ENCODE measurements at regions not wholly inside any gene's neighbourhood (a gene's known extent, or its start where the extent isn't known, plus 50 kb on each side); places are given as distances from the start of the nearest gene placed in this dataset.
"Not testable (repeated sequence)": the region's sequence is repeated elsewhere in the genome, so short reads cannot be mapped to it uniquely, and the experiment has no call there.

GRCh38 chr3:74921676-74922075, 307.2 kb upstream of the CNTN3 start:
- no peak for DNase-seq (ENCODE audit: low read depth, low spot score)

DNA sequence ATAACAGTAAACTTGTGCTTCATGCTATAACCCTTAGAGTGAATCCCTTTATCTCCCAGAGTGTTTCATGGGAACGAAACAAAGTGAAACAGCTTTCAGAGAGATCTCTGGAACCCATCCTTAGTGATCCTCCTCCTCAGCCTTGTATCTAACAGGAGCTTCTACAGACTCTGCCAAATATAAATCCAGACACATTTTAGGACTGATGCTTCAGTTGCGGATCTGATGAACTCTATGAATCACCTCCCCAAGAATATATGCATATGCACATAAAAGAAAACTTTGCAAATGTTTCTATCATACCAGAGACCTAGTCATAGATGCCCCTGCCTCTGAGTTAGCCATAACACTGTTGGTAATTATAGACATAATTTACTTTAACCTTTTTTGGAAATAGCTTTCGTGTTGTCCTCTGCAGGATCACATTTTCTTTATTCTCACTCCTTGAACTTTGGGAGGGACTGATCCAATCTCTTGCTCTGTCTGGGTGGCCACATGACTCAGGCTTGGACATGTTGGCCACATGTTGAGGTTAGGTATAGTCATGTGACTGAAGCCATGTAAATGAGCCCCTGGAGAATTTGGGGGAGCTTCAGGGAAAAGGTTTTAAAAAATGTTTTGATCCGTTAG, 306.4 kb upstream of the CNTN3 start:
- DNase-seq (ENCODE audit: low read depth, low spot score): no peak

DNA sequence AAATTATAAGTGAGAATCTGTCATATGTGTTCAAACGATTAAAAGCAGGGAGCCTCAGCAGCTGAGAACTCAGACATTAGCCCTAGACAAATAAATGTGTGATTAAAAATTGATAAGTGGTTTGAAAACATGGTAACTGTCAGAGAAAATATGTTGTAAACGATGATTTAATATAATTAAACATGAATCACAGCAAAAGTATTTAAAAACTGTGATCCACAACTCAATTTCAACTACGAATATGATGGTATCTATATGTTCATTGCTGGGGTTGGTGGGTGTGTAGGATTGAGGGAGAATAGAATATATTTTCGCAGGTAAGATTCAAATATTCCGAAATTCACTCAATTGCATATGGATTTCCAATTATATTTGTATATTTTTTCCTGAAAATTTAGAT, 302.2 kb upstream of the CNTN3 start:
- no peak for DNase-seq (ENCODE audit: low read depth, low spot score)

DNA sequence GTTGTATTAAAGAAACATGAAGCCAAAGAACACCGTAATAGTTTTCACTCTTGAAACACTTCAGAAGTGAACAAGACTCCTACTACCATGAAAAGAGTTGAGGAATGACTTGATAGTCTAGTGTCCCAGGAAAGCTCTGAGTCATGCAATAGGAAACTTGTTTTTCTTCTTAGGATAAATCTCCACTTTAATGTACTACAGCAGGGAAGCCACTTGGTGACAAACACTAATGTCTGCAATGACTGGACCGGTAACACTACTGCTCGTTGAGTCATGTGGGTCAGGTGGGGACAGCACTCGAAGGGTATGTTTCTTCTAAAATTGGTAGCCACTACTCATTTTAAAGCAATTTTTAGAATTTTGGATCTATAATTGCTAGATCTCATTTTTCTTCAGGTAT, 291.7 kb upstream of the CNTN3 start:
- no peak for DNase-seq (ENCODE audit: low read depth, low spot score)

- no peak for DNase-seq (ENCODE audit: low read depth, low spot score)
Measured at GRCh38 chr3:74905478-74905877, 291.0 kb upstream of the CNTN3 start.

DNA sequence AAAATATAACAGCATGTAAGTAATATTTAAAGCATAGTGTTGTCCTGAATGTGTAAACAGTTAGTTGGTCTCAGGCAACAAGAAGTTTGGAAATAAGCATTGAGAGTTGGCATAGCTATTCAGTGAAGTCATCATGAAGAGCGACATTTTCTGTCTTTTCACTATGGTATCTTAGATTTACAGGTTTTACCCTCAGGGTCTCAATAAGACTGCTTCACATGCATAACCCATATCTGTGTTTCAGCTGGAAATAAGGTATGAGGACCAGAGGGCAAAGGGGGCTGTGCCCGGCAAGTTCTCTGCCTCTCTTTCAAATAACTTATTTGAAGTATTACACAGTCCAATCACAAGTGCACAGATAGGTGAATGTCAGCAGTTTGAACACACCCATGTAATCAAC, 290.2 kb upstream of the CNTN3 start:
- DNase-seq (ENCODE audit: low read depth, low spot score): no peak

DNA sequence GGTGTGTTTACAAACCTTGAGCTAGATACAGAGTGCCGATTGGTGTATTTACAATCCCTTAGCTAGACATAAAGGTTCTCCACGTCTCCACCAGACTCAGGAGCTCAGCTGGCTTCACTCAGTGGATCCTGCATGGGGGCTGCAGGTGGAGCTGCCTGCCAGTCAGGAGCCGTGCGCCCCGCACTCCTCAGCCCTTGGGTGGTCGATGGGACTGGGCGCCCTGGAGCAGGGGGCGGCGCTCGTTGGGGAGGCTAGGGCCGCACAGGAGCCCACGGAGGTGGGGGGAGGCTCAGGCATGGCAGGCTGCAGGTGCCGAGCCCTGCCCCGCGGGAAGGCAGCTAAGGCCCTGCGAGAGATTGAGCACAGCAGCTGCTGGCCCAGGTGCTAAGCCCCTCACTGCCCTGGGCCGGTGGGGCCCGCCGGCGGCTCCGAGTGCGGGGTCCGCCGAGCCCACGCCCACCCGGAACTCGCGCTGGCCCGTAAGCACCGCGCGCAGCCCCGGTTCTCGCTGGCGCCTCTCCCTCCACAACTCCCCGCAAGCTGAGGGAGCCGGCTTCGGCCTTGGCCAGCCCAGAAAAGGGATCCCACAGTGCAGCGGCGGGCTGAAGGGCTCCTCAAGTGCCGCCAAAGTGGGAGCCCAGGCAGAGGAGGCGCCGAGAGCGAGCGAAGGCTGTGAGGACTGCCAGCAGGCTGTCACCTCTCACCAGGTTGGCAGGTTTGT, 285.5 kb upstream of the CNTN3 start:
- DNase-seq (ENCODE audit: low read depth, low spot score): not testable (repeated sequence)

- no peak for DNase-seq (ENCODE audit: low read depth, low spot score)
Measured at GRCh38 chr3:74897006-74897405, 282.5 kb upstream of the CNTN3 start.

DNA sequence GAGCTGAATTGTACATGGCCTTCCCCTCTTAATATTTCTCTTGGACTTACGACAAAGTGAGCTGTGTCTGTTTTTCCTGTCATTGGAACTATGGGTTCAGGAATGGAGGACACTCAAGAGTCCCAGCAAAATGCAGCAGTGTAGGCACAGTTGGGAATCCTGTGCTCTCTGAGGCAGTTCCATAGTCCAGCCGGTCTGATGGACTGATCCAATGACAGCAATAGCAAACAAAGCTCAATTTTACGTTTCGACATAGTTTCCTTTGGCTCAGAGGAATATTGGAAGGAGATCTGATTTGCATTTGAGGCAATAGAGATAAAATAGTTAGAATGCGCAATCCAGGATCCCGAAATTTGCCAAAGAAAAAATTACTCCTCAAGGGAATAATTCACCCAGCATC, 276.9 kb upstream of the CNTN3 start:
- DNase-seq (ENCODE audit: low read depth, low spot score): no peak

GRCh38 chr3:74883690-74884089, 269.2 kb upstream of the CNTN3 start:
- peak; percentile 7 for DNase-seq (ENCODE audit: low read depth, low spot score)

- no peak for DNase-seq (ENCODE audit: low read depth, low spot score)
Measured at GRCh38 chr3:74883222-74883621, 268.8 kb upstream of the CNTN3 start.

- no peak for DNase-seq (ENCODE audit: low read depth, low spot score)
Measured at GRCh38 chr3:74880237-74880636, 265.8 kb upstream of the CNTN3 start.

DNA sequence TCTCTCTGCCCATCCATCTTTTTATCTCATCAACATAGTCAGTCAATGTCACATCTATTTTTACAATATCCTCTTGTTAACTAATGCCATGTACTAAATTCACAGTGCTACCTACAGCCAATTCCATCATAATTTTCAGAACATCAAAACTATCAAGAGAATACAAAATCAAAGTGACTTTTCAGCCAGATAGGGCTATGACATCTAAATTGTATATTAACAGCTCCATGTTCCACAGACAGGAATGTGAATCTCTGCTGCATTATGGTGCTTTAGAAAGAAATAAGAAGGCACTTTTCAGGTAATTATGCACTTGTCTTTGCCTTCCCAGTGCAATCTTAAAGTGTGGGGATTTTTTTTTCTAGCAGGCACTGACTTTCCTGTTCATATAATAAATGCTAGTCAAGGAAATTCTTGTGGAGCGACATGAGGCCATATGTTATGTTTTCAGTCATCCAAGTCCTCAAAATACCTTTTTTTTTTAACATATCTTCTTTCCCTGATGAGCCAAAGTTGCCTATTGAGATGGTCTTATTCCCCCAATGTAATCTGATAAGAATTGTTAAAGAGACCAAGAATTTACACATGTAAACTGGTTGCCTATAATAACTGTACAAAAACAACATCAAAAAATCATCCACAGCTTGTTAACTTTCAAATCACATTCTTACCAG, 252.0 kb upstream of the CNTN3 start:
- no peak for DNase-seq (ENCODE audit: low read depth, low spot score)

GRCh38 chr3:74862476-74862875, 248.0 kb upstream of the CNTN3 start:
- peak; percentile 1 for DNase-seq (ENCODE audit: low read depth, low spot score)

DNA sequence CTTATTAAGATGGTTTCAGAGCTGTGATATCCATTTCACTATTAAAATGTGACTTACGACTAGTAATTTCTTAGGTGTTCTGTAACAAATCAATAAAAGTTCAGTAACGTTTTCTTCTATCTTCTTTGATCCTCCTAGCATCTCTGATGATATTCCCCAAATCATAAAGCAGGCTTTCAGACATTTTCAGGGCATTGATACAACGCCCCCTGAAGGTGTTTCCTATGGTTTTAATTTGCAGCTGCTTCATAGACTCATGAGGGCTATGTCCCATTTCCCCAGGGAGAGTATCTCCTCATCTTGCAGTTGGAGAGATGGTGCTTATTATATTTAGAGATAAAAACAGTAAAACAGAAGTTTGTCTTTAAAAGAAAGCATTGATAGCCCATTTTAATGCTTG, 246.8 kb upstream of the CNTN3 start:
- DNase-seq (ENCODE audit: low read depth, low spot score): no peak

- DNase-seq (ENCODE audit: low read depth, low spot score): no peak
Measured at GRCh38 chr3:74858086-74858485, 243.6 kb upstream of the CNTN3 start.

DNA sequence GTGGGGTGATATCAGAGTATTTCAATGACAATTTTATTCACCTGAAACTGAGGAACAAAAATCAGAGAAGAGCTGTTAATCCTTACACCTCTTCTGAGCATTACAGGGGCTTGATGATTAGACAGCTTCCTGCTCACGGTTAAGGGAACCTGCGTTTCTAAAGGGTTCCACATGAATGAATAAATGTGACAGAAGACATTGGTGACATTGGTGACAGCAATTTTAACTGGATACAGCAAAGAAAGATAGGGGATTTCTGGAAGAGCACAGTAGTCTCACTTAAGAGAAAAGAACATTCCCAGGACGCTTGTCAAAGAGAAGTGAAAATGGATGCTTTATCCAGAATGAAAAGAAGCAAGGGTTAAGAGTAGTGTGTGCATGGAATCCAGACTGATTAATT, 235.9 kb upstream of the CNTN3 start:
- DNase-seq (ENCODE audit: low read depth, low spot score): no peak

DNA sequence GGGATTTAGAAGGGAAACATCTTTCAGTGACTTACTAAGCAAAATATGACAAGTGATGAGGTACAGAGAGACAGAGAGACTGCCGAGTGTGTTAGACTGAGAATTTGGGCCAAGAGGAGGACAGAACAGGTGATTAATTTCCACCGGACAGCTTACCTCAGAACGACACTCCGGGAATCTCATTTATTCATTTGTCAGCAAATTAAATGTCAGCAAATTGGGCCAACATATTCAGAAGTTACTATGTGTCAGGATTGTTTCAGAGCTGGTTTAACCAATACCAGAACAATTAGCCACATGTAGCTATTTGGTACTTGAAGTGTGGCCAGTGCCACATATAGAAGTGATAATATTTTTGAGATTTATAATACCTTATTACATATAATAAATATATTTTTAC, 232.6 kb upstream of the CNTN3 start:
- no peak for DNase-seq (ENCODE audit: low read depth, low spot score)

- peak; percentile 1 for DNase-seq (ENCODE audit: low read depth, low spot score)
Measured at GRCh38 chr3:74845081-74845480, 230.6 kb upstream of the CNTN3 start.

- DNase-seq (ENCODE audit: low read depth, low spot score): no peak
Measured at GRCh38 chr3:74844428-74844827, 230.0 kb upstream of the CNTN3 start.

- DNase-seq (ENCODE audit: low read depth, low spot score): no peak
Measured at GRCh38 chr3:74842649-74843048, 228.2 kb upstream of the CNTN3 start.

DNA sequence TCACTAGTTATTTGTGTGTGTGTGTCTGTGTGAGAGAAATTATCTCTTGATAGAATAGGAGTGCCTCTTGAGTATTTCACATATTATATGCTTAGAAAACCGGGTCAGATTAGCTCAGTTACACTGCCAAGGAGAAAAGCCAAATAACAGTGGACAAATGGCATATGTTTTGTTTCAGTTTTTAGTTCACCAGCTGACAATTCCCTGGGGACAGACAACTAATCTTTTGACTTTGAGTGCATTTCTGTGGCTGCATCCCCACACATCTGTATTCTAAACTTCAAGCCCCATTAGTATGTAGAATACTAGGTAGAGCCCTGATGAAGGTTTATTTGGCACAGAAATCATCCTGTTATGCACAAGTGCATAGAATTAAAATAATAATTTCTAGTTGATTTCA, 227.7 kb upstream of the CNTN3 start:
- no peak for DNase-seq (ENCODE audit: low read depth, low spot score)

DNA sequence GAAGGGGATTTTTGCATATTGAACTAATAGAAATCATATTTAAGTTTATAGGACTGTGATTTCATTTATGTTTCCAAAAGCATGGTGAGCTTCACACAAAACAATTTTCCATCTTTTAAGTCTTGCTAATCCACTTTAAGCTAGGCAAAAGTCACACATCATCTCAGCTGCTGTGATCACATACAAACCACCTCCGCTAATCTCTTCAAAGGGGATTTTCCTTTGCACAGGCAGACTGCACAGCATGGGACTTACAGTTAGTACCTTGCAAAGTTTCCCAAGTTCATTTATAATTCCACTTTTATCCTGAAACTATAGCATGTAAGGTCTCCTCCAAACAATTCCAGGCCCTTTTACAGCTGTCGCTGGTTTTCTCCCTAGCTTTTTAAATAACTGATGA, 225.1 kb upstream of the CNTN3 start:
- DNase-seq (ENCODE audit: low read depth, low spot score): no peak
